Stimulated activated CD4-positive, alpha-beta T cell treated with anti-CD3 and anti-CD28 coated beads, TNF-alpha, amount 100 ng/mL, for 48 hours (primary cell): ENCODE measurements at regions not wholly inside any gene's neighbourhood (a gene's known extent, or its start where the extent isn't known, plus 50 kb on each side); places are given as distances from the start of the nearest gene placed in this dataset.
"Not testable (repeated sequence)": the region's sequence is repeated elsewhere in the genome, so short reads cannot be mapped to it uniquely, and the experiment has no call there.

Source experiments
- DNase-seq, 3 donors: peaks; one replicate each; pipeline ENCODE4 v3.0.0-alpha.2; 2020; ENCODE audit warnings: low read depth in 3 of 3

- no peak for DNase-seq
Observed at GRCh38 chrX:138865093-138865649, 153.7 kb upstream of the FGF13 start.

- no peak for DNase-seq
Observed at GRCh38 chrX:138859421-138859820, 147.9 kb upstream of the FGF13 start.

GRCh38 chrX:138858951-138859350 is 147.4 kb upstream of the FGF13 start:
- DNase-seq: no peak

- no peak for DNase-seq
Observed at GRCh38 chrX:138858438-138858837, 146.9 kb upstream of the FGF13 start.

- DNase-seq: no peak
Observed at GRCh38 chrX:138856881-138857604, 145.5 kb upstream of the FGF13 start.

GRCh38 chrX:138853936-138854335 is 142.4 kb upstream of the FGF13 start:
- no peak for DNase-seq

GRCh38 chrX:138849521-138849920 is 138.0 kb upstream of the FGF13 start:
- no peak for DNase-seq

GRCh38 chrX:138847930-138848329 is 136.4 kb upstream of the FGF13 start:
- no peak for DNase-seq

GRCh38 chrX:138845786-138846185 is 134.3 kb upstream of the FGF13 start:
- DNase-seq: no peak

GRCh38 chrX:138807400-138807799 is 95.9 kb upstream of the FGF13 start:
- DNase-seq: not testable (repeated sequence)

- no peak for DNase-seq
Observed at GRCh38 chrX:138794246-138794645, 82.7 kb upstream of the FGF13 start.

GRCh38 chrX:138791551-138791950 is 80.0 kb upstream of the FGF13 start:
- no peak for DNase-seq

- no peak for DNase-seq
Observed at GRCh38 chrX:138788771-138789170, 77.3 kb upstream of the FGF13 start.

GRCh38 chrX:138778576-138778909 is 67.0 kb upstream of the FGF13 start:
- DNase-seq: not testable (repeated sequence)

GRCh38 chrX:138777908-138778575 is 66.5 kb upstream of the FGF13 start:
- not testable (repeated sequence) for DNase-seq

- no peak for DNase-seq
Observed at GRCh38 chrX:138777230-138777629, 65.7 kb upstream of the FGF13 start.

- DNase-seq: no peak
Observed at GRCh38 chrX:138775517-138775916, 64.0 kb upstream of the FGF13 start.

- no peak for DNase-seq
Observed at GRCh38 chrX:138771047-138771446, 59.5 kb upstream of the FGF13 start.

- DNase-seq: no peak
Observed at GRCh38 chrX:138769918-138770317, 58.4 kb upstream of the FGF13 start.

- no peak for DNase-seq
Observed at GRCh38 chrX:138765051-138765450, 53.5 kb upstream of the FGF13 start.

- DNase-seq: no peak
Observed at GRCh38 chrX:138763761-138764160, 52.2 kb upstream of the FGF13 start.

GRCh38 chrX:138761380-138761779 is 49.9 kb upstream of the FGF13 start:
- DNase-seq: no peak
